B cell (primary cell): ENCODE measurements at regions not wholly inside any gene's neighbourhood (a gene's known extent, or its start where the extent isn't known, plus 50 kb on each side); places are given as distances from the start of the nearest gene placed in this dataset.

ENCODE experiments used
- ATAC-seq: fragments of 200-7000 bp; cut with Tn5 transposase; one replicate; pipeline ENCODE4 v1.10.0; 2021; ENCODE audit warnings: low read depth, mild to moderate bottlenecking, moderate number of reproducible peaks, moderate library complexity
- CTCF ChIA-PET: fragments of 350-600 bp; sonication (Branson Sonifier 250); formaldehyde crosslinking; loops from one replicate; lab custom pipeline; 2021; ENCODE audit warnings: antibody characterized with exemption, inconsistent platforms; lab: Charles Lee
- POLR2A ChIA-PET: fragments of 350-600 bp; sonication (Branson Sonifier 250); formaldehyde crosslinking; loops from one replicate; lab custom pipeline; 2021; ENCODE audit warnings: antibody characterized with exemption; lab: Charles Lee
- DNase-seq: peaks from one replicate; pipeline ENCODE4 v3.0.0; 2013
- H2AFZ ChIP-seq: 2 replicates; pipeline ENCODE4 v1.6.1; 2012; ENCODE audit warnings: mild to moderate bottlenecking, low read depth, low read length; ENCODE audit not compliant: insufficient read depth, poor library complexity, severe bottlenecking
- H3K27ac ChIP-seq, 2 donors: 1 replicate in 1 of 2; 2 replicates in 1 of 2; pipeline ENCODE4 v1.5.1; 2012 to 2013; ENCODE audit warnings: low read length in 2 of 2, mild to moderate bottlenecking in 2 of 2, moderate library complexity in 1 of 2
- H3K27me3 ChIP-seq, 4 experiments: fragments of 200-600 bp in 1 of 4; sonication (generic) in 1 of 4; replicated peaks in 1 of 4; 1 replicate in 2 of 4; 2 replicates in 2 of 4; pipeline versions ENCODE4 v1.6.1 to v1.7.0; 2013 to 2016; ENCODE audit warnings: low read length in 3 of 4, mild to moderate bottlenecking in 2 of 4, mixed read lengths in 1 of 4, moderate library complexity in 1 of 4; ENCODE audit not compliant: insufficient read depth in 4 of 4, control insufficient read depth in 3 of 4; ENCODE audit errors: control extremely low read depth in 1 of 4
- H3K36me3 ChIP-seq, 2 experiments: replicated peaks in 1 of 2; 1 replicate in 1 of 2; 2 replicates in 1 of 2; pipeline versions ENCODE4 v1.6.1 to v1.7.1; 2013; ENCODE audit warnings: low read length in 1 of 2; ENCODE audit not compliant: insufficient read depth in 2 of 2, control insufficient read depth in 1 of 2; ENCODE audit errors: control extremely low read depth in 1 of 2, extremely low read depth in 1 of 2
- H3K4me1 ChIP-seq, 2 donors: fragments of 200-600 bp in 1 of 2; sonication (generic) in 1 of 2; 1 replicate in 1 of 2; 2 replicates in 1 of 2; pipeline versions ENCODE4 v1.5.1 to v1.6.1; 2013 to 2017; ENCODE audit warnings: low read length in 2 of 2; ENCODE audit not compliant: control insufficient read depth in 2 of 2, insufficient read depth in 2 of 2
- H3K4me2 ChIP-seq: replicated peaks from 2 replicates; pipeline ENCODE3; 2012; ENCODE audit warnings: mild to moderate bottlenecking, low read depth, low read length; ENCODE audit not compliant: poor library complexity, severe bottlenecking
- H3K4me3 ChIP-seq, 5 experiments: fragments of 200-600 bp in 1 of 5; sonication (generic) in 1 of 5; 1 replicate in 3 of 5; 2 replicates in 2 of 5; pipeline versions ENCODE4 v1.5.1 to v1.7.0; 2011 to 2016; ENCODE audit warnings: low read length in 4 of 5, mild to moderate bottlenecking in 4 of 5, low read depth in 2 of 5, control low read depth in 1 of 5, moderate library complexity in 1 of 5; ENCODE audit not compliant: insufficient read depth in 1 of 5; ENCODE audit errors: control extremely low read depth in 1 of 5, extremely low read depth in 1 of 5
- H3K79me2 ChIP-seq: fragments of 200-600 bp; sonication (generic); one replicate; pipeline ENCODE4 v1.6.0; 2016; ENCODE audit warnings: low read length; ENCODE audit not compliant: control insufficient read depth, insufficient read depth
- H3K9ac ChIP-seq: fragments of 200-600 bp; sonication (generic); 2 replicates; pipeline ENCODE4 v1.6.1; 2017; ENCODE audit warnings: mild to moderate bottlenecking, low read length, moderate library complexity
- H3K9me3 ChIP-seq, 3 donors: one replicate each; pipeline versions ENCODE4 v1.6.1 to v1.7.1; 2013; ENCODE audit warnings: low read length in 2 of 3; ENCODE audit not compliant: control insufficient read depth in 2 of 3, insufficient read depth in 1 of 3; ENCODE audit errors: control extremely low read depth in 1 of 3
- H4K20me1 ChIP-seq: 2 replicates; pipeline ENCODE4 v1.6.0; 2012; ENCODE audit warnings: mild to moderate bottlenecking, low read length; ENCODE audit not compliant: insufficient read depth, control insufficient read depth, poor library complexity, severe bottlenecking
- H3K27ac Mint-ChIP-seq: one replicate; pipeline ENCODE4 v1.8.0; 2021; ENCODE audit warnings: mixed read lengths
- H3K27me3 Mint-ChIP-seq: one replicate; pipeline ENCODE4 v1.8.0; 2021; ENCODE audit warnings: mixed read lengths
- H3K4me1 Mint-ChIP-seq: one replicate; pipeline ENCODE4 v1.8.0; 2021; ENCODE audit warnings: mixed read lengths
- H3K4me3 Mint-ChIP-seq: one replicate; pipeline ENCODE4 v1.8.0; 2021; ENCODE audit warnings: mixed read lengths
- H3K9me3 Mint-ChIP-seq: one replicate; pipeline ENCODE4 v1.8.0; 2022; ENCODE audit warnings: mixed read lengths; ENCODE audit not compliant: insufficient read depth
- CTCF ChIP-seq: fragments of 200-600 bp; IDR thresholded peaks from one replicate; pipeline ENCODE4 v1.8.0; 2022; ENCODE audit warnings: antibody characterized with exemption, mild to moderate bottlenecking
- EZH2 ChIP-seq: IDR thresholded peaks from 2 replicates; pipeline ENCODE4 v1.6.1; 2012; ENCODE audit warnings: borderline replicate concordance, low read depth, mild to moderate bottlenecking, moderate library complexity, low read length; ENCODE audit not compliant: insufficient read depth, poor library complexity, severe bottlenecking
- WGBS: methylation state at CpG from one replicate; pipeline ENCODE4 v1.1.5; 2013; ENCODE audit warnings: missing lambda C conversion rate; ENCODE audit not compliant: insufficient coverage; 5-methylcytosine and 5-hydroxymethylcytosine counted together
- intact Hi-C: fragments of 100-400 bp; cut with micrococcal nuclease; formaldehyde crosslinking; loops from one replicate; pipeline ENCODE4 v1.10.0; 2022

- Histone ChIP-seq H2AFZ (no peak overlapping the region), H3K9me3 (peaks cover 0 to 40% (median 7%) of the 10 kb centered on the region in 3 donors), H3K4me1 (no peaks in the 10 kb centered on the region), H3K79me2 (no peaks in the 10 kb centered on the region), H3K27ac (no peak overlapping the region), H4K20me1 (no peaks in the 10 kb centered on the region), H3K36me3 (no peaks in the 10 kb centered on the region), H3K4me3 (no peak overlapping the region), H3K27me3 (no peaks in the 10 kb centered on the region), H3K4me2 (no peak overlapping the region), H3K9ac (no peak overlapping the region)
- CTCF ChIA-PET = no interaction called here
- intact Hi-C loops = no loop called here
- POLR2A ChIA-PET = no interaction called here
- DNase-seq = no peak
- H3K27me3 Mint-ChIP-seq = peaks cover 3% of the 10 kb centered on the region
- H3K4me3 Mint-ChIP-seq = no peak overlapping the region
- no peak overlapping the region for H3K27ac Mint-ChIP-seq
- 96% methylated on average over 11 of the region's 14 CpGs for WGBS
- ATAC-seq = no peak
- H3K4me1 Mint-ChIP-seq = no peaks in the 10 kb centered on the region
- peaks cover 9% of the 10 kb centered on the region for H3K9me3 Mint-ChIP-seq
- no peak for TF ChIP-seq EZH2
- TF ChIP-seq CTCF = no peak
These were observed 314.3 kb upstream of the RTL1 start for GRCh38 chr14:101217616-101218371.

- Histone ChIP-seq H3K27ac (no peak overlapping the region), H3K9ac (no peak overlapping the region), H3K79me2 (no peaks in the 10 kb centered on the region), H3K36me3 (no peaks in the 10 kb centered on the region), H2AFZ (no peak overlapping the region), H3K4me2 (no peak overlapping the region), H3K4me3 (no peak overlapping the region), H4K20me1 (no peaks in the 10 kb centered on the region), H3K9me3 (peaks cover 0 to 34% (median 5%) of the 10 kb centered on the region in 3 donors), H3K27me3 (no peaks in the 10 kb centered on the region), H3K4me1 (no peaks in the 10 kb centered on the region)
- ChIA-PET POLR2A (no interaction called here), CTCF (no interaction called here)
- H3K4me1 Mint-ChIP-seq = no peaks in the 10 kb centered on the region
- TF ChIP-seq CTCF (no peak), EZH2 (no peak)
- H3K27ac Mint-ChIP-seq = no peak overlapping the region
- intact Hi-C loops = no loop called here
- ATAC-seq = no peak
- peaks cover 3% of the 10 kb centered on the region for H3K27me3 Mint-ChIP-seq
- DNase-seq = no peak
- no peak overlapping the region for H3K4me3 Mint-ChIP-seq
- H3K9me3 Mint-ChIP-seq = peaks cover 5% of the 10 kb centered on the region
- 94% methylated on average over 8 of the region's 12 CpGs for WGBS
These were observed 316.6 kb upstream of the RTL1 start for GRCh38 chr14:101219896-101220703.
